Heart right ventricle (tissue), 16 donors: ENCODE measurements at regions not wholly inside any gene's neighbourhood (a gene's known extent, or its start where the extent isn't known, plus 50 kb on each side); places are given as distances from the start of the nearest gene placed in this dataset.

ENCODE experiments used
- ATAC-seq, 8 donors: fragments of 200-7000 bp; cut with Tn5 transposase; one replicate each; pipeline ENCODE4 v1.9.1; 2020; ENCODE audit warnings: mild to moderate bottlenecking in 8 of 8, moderate library complexity in 8 of 8, moderate number of reproducible peaks in 1 of 8
- DNase-seq, 2 donors: peaks; one replicate each; pipeline ENCODE4 v3.0.0-alpha.2; 2020
- H3K27ac ChIP-seq, 10 donors: fragments of 200-600 bp; sonication (generic) in 2 of 10; one replicate each; pipeline versions ENCODE4 v1.5.0 to v1.8.0; 2020 to 2022; ENCODE audit warnings: mild to moderate bottlenecking in 3 of 10
- H3K27me3 ChIP-seq, 7 donors: fragments of 200-600 bp; one replicate each; pipeline ENCODE4 v1.8.0; 2021 to 2022; ENCODE audit warnings: mild to moderate bottlenecking in 2 of 7
- H3K36me3 ChIP-seq, 9 donors: fragments of 200-600 bp; sonication (generic) in 1 of 9; one replicate each; pipeline versions ENCODE4 v1.5.0 to v1.8.0; 2020 to 2022; ENCODE audit warnings: mild to moderate bottlenecking in 2 of 9
- H3K4me1 ChIP-seq, 9 donors: fragments of 200-600 bp; sonication (generic) in 1 of 9; one replicate each; pipeline versions ENCODE4 v1.5.0 to v1.8.0; 2020 to 2022; ENCODE audit warnings: mild to moderate bottlenecking in 4 of 9
- H3K4me3 ChIP-seq, 10 donors: fragments of 200-600 bp; sonication (generic) in 2 of 10; one replicate each; pipeline versions ENCODE4 v1.5.0 to v1.8.0; 2020 to 2022; ENCODE audit warnings: mild to moderate bottlenecking in 7 of 10, moderate library complexity in 2 of 10
- H3K9me3 ChIP-seq, 11 donors: fragments of 200-600 bp in 10 of 11; sonication (generic) in 2 of 11; one replicate each; pipeline versions ENCODE4 v1.5.0 to v1.8.0; 2013 to 2022; ENCODE audit warnings: mild to moderate bottlenecking in 2 of 11, control low read depth in 1 of 11, moderate library complexity in 1 of 11
- CTCF ChIP-seq, 9 donors: fragments of 200-600 bp; sonication (generic) in 2 of 9; IDR thresholded peaks; one replicate each; pipeline versions ENCODE4 v1.5.0 to v1.8.0; 2021 to 2022; ENCODE audit warnings: antibody characterized with exemption in 9 of 9, mild to moderate bottlenecking in 5 of 9, moderate library complexity in 1 of 9
- WGBS, 2 donors: extraction: QIAGEN DNeasy Blood & Tissue Kit; methylation state at CpG; one replicate each; pipeline ENCODE4 v1.1.7; 2013; ENCODE audit warnings: inconsistent platforms in 1 of 2; 5-methylcytosine and 5-hydroxymethylcytosine counted together
- intact Hi-C, 10 donors: fragments of 100-400 bp; cut with DNase I; formaldehyde crosslinking; loops; one replicate each; pipeline versions ENCODE4 v1.11.1 to v1.14.2; 2022
- donor health status: Arrhythmogenic right ventricular cardiomyopathy.
- donor health status: ischemic (EF 13 %, LVEDD 7.1; RV severe dilation, severe dysfunction).
- donor health status: healthy with polysubstance abuse.
- donor health status: DM: no; HTN: yes; CAD: no.
- donor health status: DM: no; HTN: no; CAD: no.
- donor health status: ischemic (EF 25% LVEDD 6.9; RV normal size, moderate dysfunction).
- donor health status: ischemic (EF 25% LVEDD 5.7; RV mildly dilated, moderate dysfunction).
- donor health status: healthy.
- donor health status: DM: yes; HTN: yes; CAD: no.
- donor health status: Ischemic cardiomyopathy.
- donor health status: ischemic (EF 35%, LVEDD 5.7; RV mildly dilated, moderate dysfunction).
- donor health status: nonischemic (EF 11% LVEDD 7.7; RV severe dilation, severe dysfunction).
- donor health status: DM: yes; HTN: yes; CAD: no.
- donor health status: PGD.
- donor health status: ischemic (EF 29% LVEDD 5.4; RV normal size, mild dysfunction).
- donor health status: nonischemic (EF 23%, LVEDD 6.1; RV moderate dilation, normal function).

GRCh38 chr15:31834654-31835053 lies 195.7 kb upstream of the CHRNA7 start:
- no peak overlapping the region for H3K27ac ChIP-seq
- no peak overlapping the region for H3K4me3 ChIP-seq
- H3K9me3 ChIP-seq: peaks cover 0 to 13% (median 0%) of the 10 kb centered on the region in 11 donors
- DNase-seq (no peak), ATAC-seq (no peak)
- intact Hi-C loops: no loop called here
- WGBS, 2 donors: 41% methylated on average over 3 of the region's 3 CpGs
- no peaks in the 10 kb centered on the region for H3K27me3 ChIP-seq
- no peak for TF ChIP-seq CTCF (IDR thresholded peaks at IDR 0.05)
- H3K36me3 ChIP-seq: no peaks in the 10 kb centered on the region
- H3K4me1 ChIP-seq: no peaks in the 10 kb centered on the region

GRCh38 chr15:31839388-31839787 lies 190.9 kb upstream of the CHRNA7 start:
- no peak overlapping the region for H3K27ac ChIP-seq
- no peaks in the 10 kb centered on the region for H3K36me3 ChIP-seq
- DNase-seq (no peak), ATAC-seq (no peak)
- 70 to 77% methylated on average over 3 of the region's 3 CpGs for WGBS, 2 donors
- no peaks in the 10 kb centered on the region for H3K9me3 ChIP-seq
- H3K27me3 ChIP-seq: no peaks in the 10 kb centered on the region
- intact Hi-C loops: no loop called here
- no peak overlapping the region for H3K4me3 ChIP-seq
- H3K4me1 ChIP-seq: peaks cover 0 to 11% (median 7%) of the 10 kb centered on the region in 9 donors
- TF ChIP-seq CTCF (IDR thresholded peaks at IDR 0.05): no peak

GRCh38 chr15:31840849-31841476 lies 189.4 kb upstream of the CHRNA7 start:
- ATAC-seq: peak; percentile 84 to 97 (median 94)
- Histone ChIP-seq H3K4me1 (peaks cover 0 to 11% (median 7%) of the 10 kb centered on the region in 9 donors), H3K9me3 (no peaks in the 10 kb centered on the region), H3K4me3 (peak overlapping the region in 1 of 10 donors; percentile 18), H3K36me3 (no peaks in the 10 kb centered on the region), H3K27me3 (no peaks in the 10 kb centered on the region), H3K27ac (peak overlapping the region in 8 of 10 donors; percentile 27 to 77 (median 62))
- 61 to 62% methylated on average over 9 of the region's 9 CpGs for whole genome bisulfite sequencing, 2 donors
- DNase-seq: peak in 1 of 2 donors; percentile 68
- intact Hi-C loops: loop anchor here in 2 of 10 donors (10.0 kb wide), 2 partner anchors 56 to 96 kb away; no protein-coding TSS in a partner anchor
- no peak for TF ChIP-seq CTCF (IDR thresholded peaks at IDR 0.05)

GRCh38 chr15:31842532-31843195 lies 187.7 kb upstream of the CHRNA7 start:
- TF ChIP-seq CTCF (IDR thresholded peaks at IDR 0.05): no peak
- H3K4me1 ChIP-seq: peaks cover 0 to 11% (median 7%) of the 10 kb centered on the region in 9 donors
- H3K36me3 ChIP-seq: no peaks in the 10 kb centered on the region
- 71 to 72% methylated on average over 6 of the region's 6 CpGs for WGBS, 2 donors
- H3K9me3 ChIP-seq: no peaks in the 10 kb centered on the region
- intact Hi-C loops: loop anchor here in 2 of 10 donors (10.0 kb wide), 2 partner anchors 58 to 98 kb away; no protein-coding TSS in a partner anchor
- no peak for DNase-seq
- ATAC-seq: no peak
- no peak overlapping the region for H3K4me3 ChIP-seq
- H3K27ac ChIP-seq: no peak overlapping the region
- H3K27me3 ChIP-seq: no peaks in the 10 kb centered on the region
